ENCODE measurements at regions not wholly inside any gene's neighbourhood (a gene's known extent, or its start where the extent isn't known, plus 50 kb on each side); places are given as distances from the start of the nearest gene placed in this dataset.

DNA sequence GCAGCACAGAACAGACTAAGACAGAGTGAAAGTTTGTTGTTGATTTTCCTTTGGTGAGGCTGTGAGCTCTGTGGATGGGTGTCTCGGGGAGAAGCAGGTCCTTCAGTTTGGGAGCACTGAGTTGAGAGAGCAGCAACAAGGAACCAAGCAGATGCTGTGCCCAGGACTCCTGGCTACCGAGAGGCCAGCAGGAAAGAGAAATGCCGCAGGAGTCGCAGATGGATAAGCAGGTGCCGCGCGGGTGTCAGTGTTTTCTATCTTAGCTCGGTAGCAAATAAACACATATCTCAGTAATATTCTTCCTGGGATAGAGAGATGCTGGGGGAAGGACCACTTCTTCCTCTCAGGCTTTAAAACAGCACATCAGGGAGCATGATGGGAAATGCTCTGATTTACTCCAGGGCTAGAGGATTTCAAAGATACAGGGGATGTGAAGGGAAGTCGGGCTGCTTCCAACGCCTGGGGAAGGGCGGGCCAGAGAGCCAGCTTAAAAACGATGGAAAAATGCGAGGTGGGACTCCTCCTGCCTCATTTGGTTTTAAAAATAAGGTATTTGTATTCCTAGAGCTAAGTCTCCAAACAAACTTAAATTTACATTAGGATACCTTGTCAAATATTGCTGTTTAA is 470.7 kb upstream of the B3GAT1 start (continued):
- TF ChIP-seq CSRNP3 (CRISPR knock-in tag; IDR thresholded peaks at IDR 0.05) (no peak), GLIS3 (CRISPR knock-in tag; IDR thresholded peaks at IDR 0.05) (no peak), ZNF8 (CRISPR knock-in tag; IDR thresholded peaks at IDR 0.05) (no peak)

- no peak for ATAC-seq
- TF ChIP-seq ARNTL (CRISPR knock-in tag; IDR thresholded peaks at IDR 0.05; ENCODE audit: borderline replicate concordance, low read depth) (no peak), ZFP30 (CRISPR knock-in tag; IDR thresholded peaks at IDR 0.05) (no peak), ZNF70 (CRISPR knock-in tag; IDR thresholded peaks at IDR 0.05) (no peak), ZNF8 (CRISPR knock-in tag; IDR thresholded peaks at IDR 0.05) (no peak), ZNF565 (CRISPR knock-in tag; conservative IDR thresholded peaks at IDR 0.05; ENCODE audit: low read depth) (no peak), RARB (CRISPR knock-in tag; IDR thresholded peaks at IDR 0.05) (no peak), PATZ1 (CRISPR knock-in tag; IDR thresholded peaks at IDR 0.05; ENCODE audit: borderline replicate concordance) (no peak), ZC3H10 (CRISPR knock-in tag; IDR thresholded peaks at IDR 0.05) (no peak), TOX (CRISPR knock-in tag; IDR thresholded peaks at IDR 0.05; ENCODE audit: borderline replicate concordance) (no peak), TCF4 (CRISPR knock-in tag; IDR thresholded peaks at IDR 0.05; ENCODE audit: borderline replicate concordance) (no peak), POU6F1 (CRISPR knock-in tag; IDR thresholded peaks at IDR 0.05; ENCODE audit: borderline replicate concordance, low read depth) (no peak), ESRRG (CRISPR knock-in tag; IDR thresholded peaks at IDR 0.05) (no peak), TSHZ2 (CRISPR knock-in tag; IDR thresholded peaks at IDR 0.05) (no peak), GLIS3 (CRISPR knock-in tag; IDR thresholded peaks at IDR 0.05) (no peak)
These were observed 470.1 kb upstream of the B3GAT1 start for GRCh38 chr11:134882141-134882540.

DNA sequence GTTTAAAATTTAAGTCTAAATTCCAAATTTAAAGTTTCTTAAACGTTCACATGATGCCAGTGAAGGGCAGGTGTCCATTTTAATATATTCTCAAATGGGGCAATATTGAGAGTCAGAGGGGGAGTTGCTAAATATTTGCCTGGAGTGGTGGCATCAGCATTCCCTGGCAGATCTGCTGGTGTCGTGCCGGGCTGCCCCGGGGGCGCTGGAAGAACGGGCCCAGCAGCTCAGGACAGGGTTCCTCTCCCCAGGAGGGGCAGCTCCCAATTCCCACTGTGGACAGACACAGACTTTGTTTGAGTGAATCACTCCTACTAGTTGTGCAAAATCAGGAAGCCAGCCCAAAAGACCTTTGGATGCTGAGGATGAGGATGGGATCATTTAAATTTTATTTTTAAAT is 468.7 kb upstream of the B3GAT1 start:
- ATAC-seq, result no peak
- TF ChIP-seq OSR1 (CRISPR knock-in tag; IDR thresholded peaks at IDR 0.05), result no peak
- no peak for TF ChIP-seq ZNF70 (CRISPR knock-in tag; IDR thresholded peaks at IDR 0.05)
- no peak for TF ChIP-seq RARB (CRISPR knock-in tag; IDR thresholded peaks at IDR 0.05)
- TF ChIP-seq ZFP3 (CRISPR knock-in tag; IDR thresholded peaks at IDR 0.05), result no peak
- TF ChIP-seq PATZ1 (CRISPR knock-in tag; IDR thresholded peaks at IDR 0.05; ENCODE audit: borderline replicate concordance), result no peak

DNA sequence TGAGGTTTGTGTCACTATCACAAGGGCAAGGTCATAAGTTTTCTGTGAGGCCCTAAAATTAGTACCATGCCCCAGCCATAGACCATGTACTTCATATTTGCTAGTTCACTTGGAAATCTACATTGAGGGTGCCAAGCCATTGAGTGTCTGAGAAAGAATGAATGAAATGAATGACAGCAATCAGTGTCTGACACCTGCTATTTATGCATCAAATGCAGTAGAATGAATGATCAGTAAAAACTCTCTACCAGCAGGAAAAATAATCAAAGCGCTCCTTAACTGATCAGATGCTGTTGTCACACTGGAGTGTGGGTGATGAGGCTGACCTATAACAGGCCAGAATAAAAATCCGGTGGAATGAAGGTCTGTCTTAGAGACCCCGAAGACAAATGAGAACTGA is 467.9 kb upstream of the B3GAT1 start:
- TF ChIP-seq POU6F1 (CRISPR knock-in tag; IDR thresholded peaks at IDR 0.05; ENCODE audit: borderline replicate concordance, low read depth) (no peak), RARB (CRISPR knock-in tag; IDR thresholded peaks at IDR 0.05) (no peak)
- ATAC-seq, result no peak
